ENCODE measurements at regions not wholly inside any gene's neighbourhood (a gene's known extent, or its start where the extent isn't known, plus 50 kb on each side); places are given as distances from the start of the nearest gene placed in this dataset.

GRCh38 chr12:69173368-69173767 lies 66.0 kb upstream of the CPSF6 start:
- H3K9me3 ChIP-seq (ENCODE audit: control insufficient read depth, insufficient read depth, low read depth, low read length): no peaks in the 10 kb centered on the region
- H3K4me3 ChIP-seq (ENCODE audit: low read depth, low read length): no peak overlapping the region
- H3K4me1 ChIP-seq (ENCODE audit: control insufficient read depth, insufficient read depth, low read length): no peaks in the 10 kb centered on the region
- POLR2A ChIA-PET: no interaction called here
- no peaks in the 10 kb centered on the region for H3K36me3 ChIP-seq (ENCODE audit: control insufficient read depth in 2 of 2, insufficient read depth in 1 of 2, low read length in 2 of 2)
- no peak overlapping the region for H3K27ac ChIP-seq (ENCODE audit: extremely low read depth, low read depth, low read length)
- CTCF ChIA-PET: interaction anchor here (3.5 kb wide), 1 partner anchor 17 kb away, joined by 14 read pairs; no protein-coding TSS in a partner anchor
- no peak for TF ChIP-seq KLF9 (tag by site-specific recombination; IDR thresholded peaks at IDR 0.05; ENCODE audit: low read depth)
- no peak for TF ChIP-seq ZBTB49 (tag by site-specific recombination; IDR thresholded peaks at IDR 0.05; ENCODE audit: low read depth)
- TF ChIP-seq ZBTB48 (tag by site-specific recombination; IDR thresholded peaks at IDR 0.05): no peak
- no peak for TF ChIP-seq ZNF239 (tag by site-specific recombination; IDR thresholded peaks at IDR 0.05)
- TF ChIP-seq ZNF133 (tag by site-specific recombination; IDR thresholded peaks at IDR 0.05): no peak

GRCh38 chr12:69179786-69180185 lies 59.6 kb upstream of the CPSF6 start:
- H3K4me3 ChIP-seq (ENCODE audit: low read depth, low read length): no peak overlapping the region
- no peak overlapping the region for H3K27ac ChIP-seq (ENCODE audit: extremely low read depth, low read depth, low read length)
- ChIA-PET POLR2A (no interaction called here), CTCF (interaction anchor here (1.0 to 1.4 kb wide), 2 partner anchors 23 to 72 kb away, joined by 5 to 7 read pairs; no protein-coding TSS in a partner anchor)
- H3K9me3 ChIP-seq (ENCODE audit: control insufficient read depth, insufficient read depth, low read depth, low read length): no peaks in the 10 kb centered on the region
- H3K36me3 ChIP-seq (ENCODE audit: control insufficient read depth in 2 of 2, insufficient read depth in 1 of 2, low read length in 2 of 2): no peaks in the 10 kb centered on the region
- H3K4me1 ChIP-seq (ENCODE audit: control insufficient read depth, insufficient read depth, low read length): no peaks in the 10 kb centered on the region
- TF ChIP-seq, protein P1, sequence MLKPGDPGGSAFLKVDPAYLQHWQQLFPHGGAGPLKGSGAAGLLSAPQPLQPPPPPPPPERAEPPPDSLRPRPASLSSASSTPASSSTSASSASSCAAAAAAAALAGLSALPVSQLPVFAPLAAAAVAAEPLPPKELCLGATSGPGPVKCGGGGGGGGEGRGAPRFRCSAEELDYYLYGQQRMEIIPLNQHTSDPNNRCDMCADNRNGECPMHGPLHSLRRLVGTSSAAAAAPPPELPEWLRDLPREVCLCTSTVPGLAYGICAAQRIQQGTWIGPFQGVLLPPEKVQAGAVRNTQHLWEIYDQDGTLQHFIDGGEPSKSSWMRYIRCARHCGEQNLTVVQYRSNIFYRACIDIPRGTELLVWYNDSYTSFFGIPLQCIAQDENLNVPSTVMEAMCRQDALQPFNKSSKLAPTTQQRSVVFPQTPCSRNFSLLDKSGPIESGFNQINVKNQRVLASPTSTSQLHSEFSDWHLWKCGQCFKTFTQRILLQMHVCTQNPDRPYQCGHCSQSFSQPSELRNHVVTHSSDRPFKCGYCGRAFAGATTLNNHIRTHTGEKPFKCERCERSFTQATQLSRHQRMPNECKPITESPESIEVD (tag by site-specific recombination; IDR thresholded peaks at IDR 0.05): no peak
- TF ChIP-seq ZNF785 (tag by site-specific recombination; IDR thresholded peaks at IDR 0.05) (no peak), YY2 (tag by site-specific recombination; IDR thresholded peaks at IDR 0.05) (no peak), KLF10 (tag by site-specific recombination; IDR thresholded peaks at IDR 0.05) (no peak), ZSCAN16 (tag by site-specific recombination; IDR thresholded peaks at IDR 0.05) (no peak), ZNF335 (tag by site-specific recombination; conservative IDR thresholded peaks at IDR 0.05) (no peak), ZNF580 (tag by site-specific recombination; IDR thresholded peaks at IDR 0.05) (no peak), ZNF23 (tag by site-specific recombination; IDR thresholded peaks at IDR 0.05; ENCODE audit: borderline replicate concordance) (no peak), SP7 (tag by site-specific recombination; IDR thresholded peaks at IDR 0.05) (no peak), FEZF1 (tag by site-specific recombination; IDR thresholded peaks at IDR 0.05) (no peak), HIC1 (tag by site-specific recombination; IDR thresholded peaks at IDR 0.05) (no peak), SALL2 (tag by site-specific recombination; IDR thresholded peaks at IDR 0.05; ENCODE audit: borderline replicate concordance) (no peak), ZNF239 (tag by site-specific recombination; IDR thresholded peaks at IDR 0.05) (no peak), ZNF16 (tag by site-specific recombination; IDR thresholded peaks at IDR 0.05; ENCODE audit: low read depth) (no peak), ZNF433 (tag by site-specific recombination; IDR thresholded peaks at IDR 0.05; ENCODE audit: low read depth) (no peak)
- TF ChIP-seq, protein P2, sequence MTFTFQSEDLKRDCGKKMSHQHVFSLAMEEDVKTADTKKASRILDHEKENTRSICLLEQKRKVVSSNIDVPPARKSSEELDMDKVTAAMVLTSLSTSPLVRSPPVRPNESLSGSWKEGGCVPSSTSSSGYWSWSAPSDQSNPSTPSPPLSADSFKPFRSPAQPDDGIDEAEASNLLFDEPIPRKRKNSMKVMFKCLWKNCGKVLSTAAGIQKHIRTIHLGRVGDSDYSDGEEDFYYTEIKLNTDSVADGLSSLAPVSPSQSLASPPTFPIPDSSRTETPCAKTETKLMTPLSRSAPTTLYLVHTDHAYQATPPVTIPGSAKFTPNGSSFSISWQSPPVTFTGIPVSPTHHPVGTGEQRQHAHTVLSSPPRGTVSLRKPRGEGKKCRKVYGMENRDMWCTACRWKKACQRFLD (tag by site-specific recombination; IDR thresholded peaks at IDR 0.05): no peak
- TF ChIP-seq, protein P3, sequence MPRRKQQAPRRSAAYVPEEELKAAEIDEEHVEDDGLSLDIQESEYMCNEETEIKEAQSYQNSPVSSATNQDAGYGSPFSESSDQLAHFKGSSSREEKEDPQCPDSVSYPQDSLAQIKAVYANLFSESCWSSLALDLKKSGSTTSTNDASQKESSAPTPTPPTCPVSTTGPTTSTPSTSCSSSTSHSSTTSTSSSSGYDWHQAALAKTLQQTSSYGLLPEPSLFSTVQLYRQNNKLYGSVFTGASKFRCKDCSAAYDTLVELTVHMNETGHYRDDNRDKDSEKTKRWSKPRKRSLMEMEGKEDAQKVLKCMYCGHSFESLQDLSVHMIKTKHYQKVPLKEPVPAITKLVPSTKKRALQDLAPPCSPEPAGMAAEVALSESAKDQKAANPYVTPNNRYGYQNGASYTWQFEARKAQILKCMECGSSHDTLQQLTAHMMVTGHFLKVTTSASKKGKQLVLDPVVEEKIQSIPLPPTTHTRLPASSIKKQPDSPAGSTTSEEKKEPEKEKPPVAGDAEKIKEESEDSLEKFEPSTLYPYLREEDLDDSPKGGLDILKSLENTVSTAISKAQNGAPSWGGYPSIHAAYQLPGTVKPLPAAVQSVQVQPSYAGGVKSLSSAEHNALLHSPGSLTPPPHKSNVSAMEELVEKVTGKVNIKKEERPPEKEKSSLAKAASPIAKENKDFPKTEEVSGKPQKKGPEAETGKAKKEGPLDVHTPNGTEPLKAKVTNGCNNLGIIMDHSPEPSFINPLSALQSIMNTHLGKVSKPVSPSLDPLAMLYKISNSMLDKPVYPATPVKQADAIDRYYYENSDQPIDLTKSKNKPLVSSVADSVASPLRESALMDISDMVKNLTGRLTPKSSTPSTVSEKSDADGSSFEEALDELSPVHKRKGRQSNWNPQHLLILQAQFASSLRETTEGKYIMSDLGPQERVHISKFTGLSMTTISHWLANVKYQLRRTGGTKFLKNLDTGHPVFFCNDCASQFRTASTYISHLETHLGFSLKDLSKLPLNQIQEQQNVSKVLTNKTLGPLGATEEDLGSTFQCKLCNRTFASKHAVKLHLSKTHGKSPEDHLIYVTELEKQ (tag by site-specific recombination; IDR thresholded peaks at IDR 0.05; ENCODE audit: borderline replicate concordance): no peak
- TF ChIP-seq, protein P4, sequence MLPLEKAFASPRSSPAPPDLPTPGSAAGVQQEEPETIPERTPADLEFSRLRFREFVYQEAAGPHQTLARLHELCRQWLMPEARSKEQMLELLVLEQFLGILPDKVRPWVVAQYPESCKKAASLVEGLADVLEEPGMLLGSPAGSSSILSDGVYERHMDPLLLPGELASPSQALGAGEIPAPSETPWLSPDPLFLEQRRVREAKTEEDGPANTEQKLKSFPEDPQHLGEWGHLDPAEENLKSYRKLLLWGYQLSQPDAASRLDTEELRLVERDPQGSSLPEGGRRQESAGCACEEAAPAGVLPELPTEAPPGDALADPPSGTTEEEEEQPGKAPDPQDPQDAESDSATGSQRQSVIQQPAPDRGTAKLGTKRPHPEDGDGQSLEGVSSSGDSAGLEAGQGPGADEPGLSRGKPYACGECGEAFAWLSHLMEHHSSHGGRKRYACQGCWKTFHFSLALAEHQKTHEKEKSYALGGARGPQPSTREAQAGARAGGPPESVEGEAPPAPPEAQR (tag by site-specific recombination; IDR thresholded peaks at IDR 0.05): no peak

All from HEK293 (cell line).